COLO668 (cell line): ENCODE measurements at regions not wholly inside any gene's neighbourhood (a gene's known extent, or its start where the extent isn't known, plus 50 kb on each side); places are given as distances from the start of the nearest gene placed in this dataset.
"Not testable (repeated sequence)": the region's sequence is repeated elsewhere in the genome, so short reads cannot be mapped to it uniquely, and the experiment has no call there.

Experiments
- DNase-seq: peaks from one replicate; lab custom pipeline; 2025; ENCODE audit not compliant: unreplicated experiment; lab: John Stamatoyannopoulos, UW

- not testable (repeated sequence) for DNase-seq
Observed at GRCh38 chr1:228611707-228612106, 123.6 kb upstream of the RHOU start.

- DNase-seq: not testable (repeated sequence)
Observed at GRCh38 chr1:228622002-228622716, 113.1 kb upstream of the RHOU start.

- not testable (repeated sequence) for DNase-seq
Observed at GRCh38 chr1:228626481-228626880, 108.8 kb upstream of the RHOU start.

- DNase-seq: not testable (repeated sequence)
Observed at GRCh38 chr1:228632858-228633257, 102.4 kb upstream of the RHOU start.

GRCh38 chr1:228635304-228635703 is 100.0 kb upstream of the RHOU start:
- DNase-seq: not testable (repeated sequence)

- DNase-seq: not testable (repeated sequence)
Observed at GRCh38 chr1:228637529-228637928, 97.8 kb upstream of the RHOU start.

- peak; percentile 50 for DNase-seq
Observed at GRCh38 chr1:228646717-228647522, 88.4 kb upstream of the RHOU start.

GRCh38 chr1:228647523-228648444 is 87.5 kb upstream of the RHOU start:
- DNase-seq: peak; percentile 67

GRCh38 chr1:228648647-228649383 is 86.5 kb upstream of the RHOU start:
- no peak for DNase-seq

GRCh38 chr1:228650141-228650540 is 85.1 kb upstream of the RHOU start:
- no peak for DNase-seq

- DNase-seq: no peak
Observed at GRCh38 chr1:228650946-228651345, 84.3 kb upstream of the RHOU start.

- no peak for DNase-seq
Observed at GRCh38 chr1:228652116-228652515, 83.2 kb upstream of the RHOU start.

- DNase-seq: not testable (repeated sequence)
Observed at GRCh38 chr1:228653057-228653456, 82.2 kb upstream of the RHOU start.

GRCh38 chr1:228653748-228654147 is 81.5 kb upstream of the RHOU start:
- no peak for DNase-seq

GRCh38 chr1:228655796-228656394 is 79.4 kb upstream of the RHOU start:
- DNase-seq: no peak

- not testable (repeated sequence) for DNase-seq
Observed at GRCh38 chr1:228662007-228662689, 73.1 kb upstream of the RHOU start.

- DNase-seq: peak; percentile 81
Observed at GRCh38 chr1:228664399-228664914, 70.8 kb upstream of the RHOU start.

- no peak for DNase-seq
Observed at GRCh38 chr1:228666686-228667623, 68.3 kb upstream of the RHOU start.
